ENCODE measurements at regions not wholly inside any gene's neighbourhood (a gene's known extent, or its start where the extent isn't known, plus 50 kb on each side); places are given as distances from the start of the nearest gene placed in this dataset.

GRCh38 chr12:91980389-91980821, 165.2 kb downstream of the BTG1 start:
- TF ChIP-seq, protein P1, sequence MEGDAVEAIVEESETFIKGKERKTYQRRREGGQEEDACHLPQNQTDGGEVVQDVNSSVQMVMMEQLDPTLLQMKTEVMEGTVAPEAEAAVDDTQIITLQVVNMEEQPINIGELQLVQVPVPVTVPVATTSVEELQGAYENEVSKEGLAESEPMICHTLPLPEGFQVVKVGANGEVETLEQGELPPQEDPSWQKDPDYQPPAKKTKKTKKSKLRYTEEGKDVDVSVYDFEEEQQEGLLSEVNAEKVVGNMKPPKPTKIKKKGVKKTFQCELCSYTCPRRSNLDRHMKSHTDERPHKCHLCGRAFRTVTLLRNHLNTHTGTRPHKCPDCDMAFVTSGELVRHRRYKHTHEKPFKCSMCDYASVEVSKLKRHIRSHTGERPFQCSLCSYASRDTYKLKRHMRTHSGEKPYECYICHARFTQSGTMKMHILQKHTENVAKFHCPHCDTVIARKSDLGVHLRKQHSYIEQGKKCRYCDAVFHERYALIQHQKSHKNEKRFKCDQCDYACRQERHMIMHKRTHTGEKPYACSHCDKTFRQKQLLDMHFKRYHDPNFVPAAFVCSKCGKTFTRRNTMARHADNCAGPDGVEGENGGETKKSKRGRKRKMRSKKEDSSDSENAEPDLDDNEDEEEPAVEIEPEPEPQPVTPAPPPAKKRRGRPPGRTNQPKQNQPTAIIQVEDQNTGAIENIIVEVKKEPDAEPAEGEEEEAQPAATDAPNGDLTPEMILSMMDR (conservative IDR thresholded peaks at IDR 0.05; ENCODE audit: low read depth, low read length) = no peak
- H3K27me3 ChIP-seq (ENCODE audit: insufficient read depth, low read depth) = no peaks in the 10 kb centered on the region
- no peak overlapping the region for H2AFZ ChIP-seq (ENCODE audit: low read depth)
- no peaks in the 10 kb centered on the region for H4K20me1 ChIP-seq (ENCODE audit: insufficient read depth)
- no peaks in the 10 kb centered on the region for H3K36me3 ChIP-seq (ENCODE audit: insufficient read depth)
- H3K4me1 ChIP-seq (ENCODE audit: low read depth, poor library complexity, severe bottlenecking) = no peaks in the 10 kb centered on the region
- no peak overlapping the region for H3K9ac ChIP-seq
- H3K4me3 ChIP-seq (IDR thresholded peaks at IDR 0.05; ENCODE audit: insufficient read depth, low read depth, low read length) = no peak overlapping the region
- H3K27ac ChIP-seq = no peak overlapping the region
- H3K79me2 ChIP-seq (ENCODE audit: insufficient read depth, low read depth) = no peaks in the 10 kb centered on the region
- no peak overlapping the region for H3K4me2 ChIP-seq

GRCh38 chr12:91978143-91978542, 167.5 kb downstream of the BTG1 start:
- Histone ChIP-seq H3K27me3 (ENCODE audit: insufficient read depth, low read depth) (no peaks in the 10 kb centered on the region), H4K20me1 (ENCODE audit: insufficient read depth) (no peaks in the 10 kb centered on the region), H3K9ac (no peak overlapping the region), H3K4me2 (no peak overlapping the region), H3K36me3 (ENCODE audit: insufficient read depth) (no peaks in the 10 kb centered on the region), H3K4me1 (ENCODE audit: low read depth, poor library complexity, severe bottlenecking) (no peaks in the 10 kb centered on the region), H3K79me2 (ENCODE audit: insufficient read depth, low read depth) (no peaks in the 10 kb centered on the region), H3K4me3 (IDR thresholded peaks at IDR 0.05; ENCODE audit: insufficient read depth, low read depth, low read length) (no peak overlapping the region), H3K27ac (no peak overlapping the region), H2AFZ (ENCODE audit: low read depth) (no peak overlapping the region)
- TF ChIP-seq, protein P1 (conservative IDR thresholded peaks at IDR 0.05; ENCODE audit: low read depth, low read length) = no peak

DNA sequence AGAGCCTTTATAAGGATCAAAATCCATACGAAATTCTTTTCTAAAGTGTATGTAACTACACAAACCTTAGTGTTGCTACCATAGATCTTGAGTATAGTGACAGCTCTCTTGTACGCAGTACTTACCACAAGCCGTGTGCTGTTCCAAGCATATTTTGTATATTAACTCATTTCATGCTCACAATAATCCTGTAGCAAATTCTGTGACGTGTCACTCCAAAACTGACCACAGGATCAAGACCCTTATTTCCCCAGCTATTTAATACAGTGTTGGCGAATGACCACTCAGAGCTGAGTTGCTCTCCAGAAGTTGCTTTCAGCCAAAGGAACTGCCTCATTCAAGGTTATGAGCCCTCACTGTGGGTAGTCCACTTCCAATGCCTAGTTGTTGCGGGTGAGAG, 169.8 kb downstream of the BTG1 start:
- Histone ChIP-seq H3K27me3 (ENCODE audit: insufficient read depth, low read depth) (no peaks in the 10 kb centered on the region), H3K4me3 (IDR thresholded peaks at IDR 0.05; ENCODE audit: insufficient read depth, low read depth, low read length) (no peak overlapping the region), H3K4me2 (no peak overlapping the region), H4K20me1 (ENCODE audit: insufficient read depth) (no peaks in the 10 kb centered on the region), H3K36me3 (ENCODE audit: insufficient read depth) (no peaks in the 10 kb centered on the region), H3K4me1 (ENCODE audit: low read depth, poor library complexity, severe bottlenecking) (no peaks in the 10 kb centered on the region), H3K27ac (no peak overlapping the region), H3K9ac (no peak overlapping the region), H2AFZ (ENCODE audit: low read depth) (no peak overlapping the region), H3K79me2 (ENCODE audit: insufficient read depth, low read depth) (no peaks in the 10 kb centered on the region)
- TF ChIP-seq, protein P1 (conservative IDR thresholded peaks at IDR 0.05; ENCODE audit: low read depth, low read length) = no peak

GRCh38 chr12:91974541-91975085, 171.0 kb downstream of the BTG1 start:
- TF ChIP-seq, protein P1 (conservative IDR thresholded peaks at IDR 0.05; ENCODE audit: low read depth, low read length) = no peak
- Histone ChIP-seq H3K9ac (no peak overlapping the region), H3K4me2 (no peak overlapping the region), H3K27ac (no peak overlapping the region), H3K79me2 (ENCODE audit: insufficient read depth, low read depth) (no peaks in the 10 kb centered on the region), H3K4me3 (IDR thresholded peaks at IDR 0.05; ENCODE audit: insufficient read depth, low read depth, low read length) (no peak overlapping the region), H4K20me1 (ENCODE audit: insufficient read depth) (no peaks in the 10 kb centered on the region), H2AFZ (ENCODE audit: low read depth) (no peak overlapping the region), H3K4me1 (ENCODE audit: low read depth, poor library complexity, severe bottlenecking) (no peaks in the 10 kb centered on the region), H3K36me3 (ENCODE audit: insufficient read depth) (no peaks in the 10 kb centered on the region), H3K27me3 (ENCODE audit: insufficient read depth, low read depth) (no peaks in the 10 kb centered on the region)

Measured in KMS-11 (cell line).